ENCODE measurements at regions not wholly inside any gene's neighbourhood (a gene's known extent, or its start where the extent isn't known, plus 50 kb on each side); places are given as distances from the start of the nearest gene placed in this dataset.
A peak's percentile ranks its signal among the peaks of the same experiment; 100 is the strongest.
"Not testable (repeated sequence)": the region's sequence is repeated elsewhere in the genome, so short reads cannot be mapped to it uniquely, and the experiment has no call there.

GRCh38 chr12:34097213-34097612 lies 74.9 kb downstream of the ALG10 start:
- DNase-seq = no peak

- DNase-seq = no peak
Observed at GRCh38 chr12:34105392-34105933, 83.2 kb downstream of the ALG10 start.

- no peak for DNase-seq
Observed at GRCh38 chr12:34106172-34106571, 83.9 kb downstream of the ALG10 start.

GRCh38 chr12:34107016-34107415 lies 84.7 kb downstream of the ALG10 start:
- DNase-seq = no peak

GRCh38 chr12:34107781-34108404 lies 85.6 kb downstream of the ALG10 start:
- no peak for DNase-seq

- no peak for DNase-seq
Observed at GRCh38 chr12:34108405-34108803, 86.1 kb downstream of the ALG10 start.

- no peak for DNase-seq
Observed at GRCh38 chr12:34108967-34109366, 86.7 kb downstream of the ALG10 start.

GRCh38 chr12:34109390-34109789 lies 87.1 kb downstream of the ALG10 start:
- no peak for DNase-seq

GRCh38 chr12:34109909-34110531 lies 87.7 kb downstream of the ALG10 start:
- not testable (repeated sequence) for DNase-seq

GRCh38 chr12:34119366-34119765 lies 97.1 kb downstream of the ALG10 start:
- DNase-seq = no peak

- DNase-seq = no peak
Observed at GRCh38 chr12:34121360-34121759, 99.1 kb downstream of the ALG10 start.

GRCh38 chr12:34123092-34123491 lies 100.8 kb downstream of the ALG10 start:
- DNase-seq = peak; percentile 2

- DNase-seq = no peak
Observed at GRCh38 chr12:34124608-34125007, 102.3 kb downstream of the ALG10 start.

GRCh38 chr12:34126239-34126641 lies 103.9 kb downstream of the ALG10 start:
- no peak for DNase-seq

GRCh38 chr12:34126805-34127204 lies 104.5 kb downstream of the ALG10 start:
- DNase-seq = no peak

GRCh38 chr12:34127379-34127778 lies 105.1 kb downstream of the ALG10 start:
- not testable (repeated sequence) for DNase-seq

GRCh38 chr12:34142430-34142829 lies 120.1 kb downstream of the ALG10 start:
- DNase-seq = no peak

GRCh38 chr12:34151019-34151418 lies 128.7 kb downstream of the ALG10 start:
- DNase-seq = no peak

GRCh38 chr12:34163443-34163842 lies 141.1 kb downstream of the ALG10 start:
- DNase-seq = no peak

GRCh38 chr12:34166427-34167060 lies 144.2 kb downstream of the ALG10 start:
- DNase-seq = no peak

GRCh38 chr12:34168507-34168906 lies 146.2 kb downstream of the ALG10 start:
- not testable (repeated sequence) for DNase-seq

- DNase-seq = no peak
Observed at GRCh38 chr12:34186492-34186891, 164.2 kb downstream of the ALG10 start.

- DNase-seq = no peak
Observed at GRCh38 chr12:34188974-34189373, 166.7 kb downstream of the ALG10 start.

GRCh38 chr12:34190054-34190453 lies 167.8 kb downstream of the ALG10 start:
- no peak for DNase-seq
